Left lung (tissue), 4 donors: ENCODE measurements at regions not wholly inside any gene's neighbourhood (a gene's known extent, or its start where the extent isn't known, plus 50 kb on each side); places are given as distances from the start of the nearest gene placed in this dataset.
"Not testable (repeated sequence)": the region's sequence is repeated elsewhere in the genome, so short reads cannot be mapped to it uniquely, and the experiment has no call there.

Experiments
- ATAC-seq: fragments of 200-7000 bp; cut with Tn5 transposase; one replicate; pipeline ENCODE4 v1.9.1; 2020; ENCODE audit warnings: moderate library complexity
- DNase-seq, 4 donors: peaks; one replicate each; pipeline ENCODE4 v3.0.0-alpha.2; 2013 to 2020
- H3K27ac ChIP-seq, 2 donors: fragments of 200-600 bp; sonication (generic) in 1 of 2; one replicate each; pipeline versions ENCODE4 v1.5.0 to v1.8.0; 2020 to 2021
- H3K27me3 ChIP-seq, 2 donors: fragments of 200-600 bp; sonication (generic) in 1 of 2; one replicate each; pipeline versions ENCODE4 v1.5.0 to v1.8.0; 2020 to 2021
- H3K36me3 ChIP-seq, 2 donors: fragments of 200-600 bp; sonication (generic) in 1 of 2; one replicate each; pipeline versions ENCODE4 v1.5.0 to v1.8.0; 2020 to 2021
- H3K4me1 ChIP-seq, 2 donors: fragments of 200-600 bp; one replicate each; pipeline ENCODE4 v1.8.0; 2021
- H3K4me3 ChIP-seq, 2 donors: fragments of 200-600 bp; sonication (generic) in 1 of 2; one replicate each; pipeline versions ENCODE4 v1.5.0 to v1.8.0; 2020 to 2021; ENCODE audit warnings: mild to moderate bottlenecking in 1 of 2
- H3K9me3 ChIP-seq, 2 donors: fragments of 200-600 bp; sonication (generic) in 1 of 2; one replicate each; pipeline versions ENCODE4 v1.5.0 to v1.8.0; 2020 to 2021
- CTCF ChIP-seq, 2 donors: fragments of 200-600 bp; sonication (generic) in 1 of 2; IDR thresholded peaks; one replicate each; pipeline versions ENCODE4 v1.5.0 to v1.8.0; 2021; ENCODE audit warnings: antibody characterized with exemption in 2 of 2
- intact Hi-C, 2 donors: fragments of 100-400 bp; cut with DNase I; formaldehyde crosslinking; loops; one replicate each; pipeline versions ENCODE4 v1.11.2 to v1.14.2; 2022
- donor health status: DM: no; HTN: yes; CAD: no.
- donor health status: DM: no; HTN: no; CAD: no.

- no peak for DNase-seq
- Histone ChIP-seq H3K27ac (no peak overlapping the region), H3K4me1 (no peaks in the 10 kb centered on the region), H3K36me3 (no peaks in the 10 kb centered on the region), H3K9me3 (no peaks in the 10 kb centered on the region), H3K27me3 (no peaks in the 10 kb centered on the region), H3K4me3 (no peak overlapping the region)
- no peak for TF ChIP-seq CTCF (IDR thresholded peaks at IDR 0.05)
- ATAC-seq, result no peak
- intact Hi-C loops, result no loop called here
These were observed 76.2 kb upstream of the IVNS1ABP start for GRCh38 chr1:185393205-185393604.

- Histone ChIP-seq H3K27ac (no peak overlapping the region), H3K4me1 (no peaks in the 10 kb centered on the region), H3K27me3 (no peaks in the 10 kb centered on the region), H3K36me3 (no peaks in the 10 kb centered on the region), H3K9me3 (no peaks in the 10 kb centered on the region), H3K4me3 (no peak overlapping the region)
- ATAC-seq (no peak), DNase-seq (no peak)
- TF ChIP-seq CTCF (IDR thresholded peaks at IDR 0.05), result no peak
- intact Hi-C loops, result no loop called here
These were observed 71.8 kb upstream of the IVNS1ABP start for GRCh38 chr1:185388815-185389214.

- intact Hi-C loops, result no loop called here
- ATAC-seq, result no peak
These were observed 71.3 kb upstream of the IVNS1ABP start for GRCh38 chr1:185388346-185388745.

GRCh38 chr1:185385991-185386390 is 68.9 kb upstream of the IVNS1ABP start:
- H3K27me3 ChIP-seq, result no peaks in the 10 kb centered on the region
- ATAC-seq (no peak), DNase-seq (no peak)
- H3K4me1 ChIP-seq, result no peaks in the 10 kb centered on the region
- H3K36me3 ChIP-seq, result no peaks in the 10 kb centered on the region
- TF ChIP-seq CTCF (IDR thresholded peaks at IDR 0.05), result no peak
- H3K27ac ChIP-seq, result no peak overlapping the region
- intact Hi-C loops, result no loop called here
- no peaks in the 10 kb centered on the region for H3K9me3 ChIP-seq
- H3K4me3 ChIP-seq, result no peak overlapping the region

More at GRCh38 chr1:185388346-185388745, 71.3 kb upstream of the IVNS1ABP start:
- H3K4me1 ChIP-seq, result no peaks in the 10 kb centered on the region
- no peak overlapping the region for H3K4me3 ChIP-seq
- H3K36me3 ChIP-seq, result no peaks in the 10 kb centered on the region
- H3K9me3 ChIP-seq, result no peaks in the 10 kb centered on the region
- no peak overlapping the region for H3K27ac ChIP-seq
- DNase-seq, result no peak
- no peaks in the 10 kb centered on the region for H3K27me3 ChIP-seq
- TF ChIP-seq CTCF (IDR thresholded peaks at IDR 0.05), result no peak

GRCh38 chr1:185383805-185384204 is 66.8 kb upstream of the IVNS1ABP start:
- DNase-seq, intact Hi-C loops: not testable (repeated sequence)

GRCh38 chr1:185377831-185378230 is 60.8 kb upstream of the IVNS1ABP start:
- H3K4me3 ChIP-seq, result no peak overlapping the region
- H3K9me3 ChIP-seq, result no peaks in the 10 kb centered on the region
- no peak for DNase-seq
- no peaks in the 10 kb centered on the region for H3K36me3 ChIP-seq
- TF ChIP-seq CTCF (IDR thresholded peaks at IDR 0.05), result no peak
- no peaks in the 10 kb centered on the region for H3K27me3 ChIP-seq
- no peak for ATAC-seq
- intact Hi-C loops, result no loop called here
- peak overlapping the region in 1 of 2 donors; percentile 90 for H3K27ac ChIP-seq
- H3K4me1 ChIP-seq, result peaks cover 0 to 20% of the 10 kb centered on the region in 2 donors

More at GRCh38 chr1:185383805-185384204, 66.8 kb upstream of the IVNS1ABP start:
- not testable (repeated sequence) for H3K4me1 ChIP-seq, ATAC-seq, H3K27ac ChIP-seq, H3K9me3 ChIP-seq, H3K36me3 ChIP-seq, H3K4me3 ChIP-seq, H3K27me3 ChIP-seq
